Mucosa of descending colon (tissue), 3 donors: ENCODE measurements at regions not wholly inside any gene's neighbourhood (a gene's known extent, or its start where the extent isn't known, plus 50 kb on each side); places are given as distances from the start of the nearest gene placed in this dataset.
A peak's percentile ranks its signal among the peaks of the same experiment; 100 is the strongest.
"Not testable (repeated sequence)": the region's sequence is repeated elsewhere in the genome, so short reads cannot be mapped to it uniquely, and the experiment has no call there.

ENCODE experiments used
- ATAC-seq: fragments of 200-7000 bp; cut with Tn5 transposase; one replicate; pipeline ENCODE4 v1.9.1; 2020; ENCODE audit warnings: mild to moderate bottlenecking, moderate library complexity
- DNase-seq, 3 donors: peaks; one replicate each; pipeline ENCODE4 v3.0.0-alpha.2; 2020
- H3K36me3 ChIP-seq: fragments of 200-600 bp; one replicate; pipeline ENCODE4 v1.8.0; 2021; ENCODE audit warnings: low read depth, mild to moderate bottlenecking
- H3K4me1 ChIP-seq: fragments of 200-600 bp; one replicate; pipeline ENCODE4 v1.8.0; 2021; ENCODE audit warnings: low read depth, mild to moderate bottlenecking
- H3K4me3 ChIP-seq: fragments of 200-600 bp; one replicate; pipeline ENCODE4 v1.8.0; 2021; ENCODE audit warnings: mild to moderate bottlenecking
- H3K9me3 ChIP-seq: fragments of 200-600 bp; one replicate; pipeline ENCODE4 v1.8.0; 2021; ENCODE audit warnings: mild to moderate bottlenecking
- intact Hi-C, 2 donors: fragments of 100-400 bp; cut with DNase I in 1 of 2; cut with micrococcal nuclease in 1 of 2; formaldehyde crosslinking; loops; one replicate each; pipeline versions ENCODE4 v1.11.0 to v1.11.1; 2022; cut with DNase I, micrococcal nuclease
- TF ChIP-seq, protein P1 (sequence below): fragments of 200-600 bp; IDR thresholded peaks from one replicate; pipeline ENCODE4 v1.8.0; 2022; ENCODE audit warnings: antibody characterized with exemption, mild to moderate bottlenecking
- donor health status: DM: no; HTN: no; CAD: no; lungs with moderate emphysema.
- donor health status: DM: no; HTN: no; CAD: no.
- donor health status: DM: no; HTN: yes; CAD: no.

DNA sequence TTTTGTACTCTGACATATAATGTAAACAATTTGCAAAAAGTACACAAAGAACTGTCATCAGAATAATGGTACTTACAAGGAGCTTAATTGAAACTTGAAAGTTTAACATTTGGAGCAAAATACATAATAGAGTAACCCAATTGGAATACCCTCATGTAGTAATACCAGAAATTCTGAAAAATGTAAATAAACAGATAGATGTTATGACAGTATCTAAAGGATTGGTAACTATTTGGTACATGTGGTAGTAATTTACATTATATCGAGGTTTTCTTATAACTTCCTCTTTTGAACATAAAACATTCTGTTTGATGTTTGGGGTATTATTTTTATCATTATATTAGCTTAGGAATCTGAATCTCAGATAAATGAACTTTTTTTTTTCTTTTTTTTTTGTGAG, 211.7 kb upstream of the ELL2 start:
- no peak for ATAC-seq
- Histone ChIP-seq H3K4me1 (peaks cover 4% of the 10 kb centered on the region), H3K4me3 (no peak overlapping the region), H3K36me3 (no peaks in the 10 kb centered on the region), H3K9me3 (no peaks in the 10 kb centered on the region)
- DNase-seq: no peak
- intact Hi-C loops: no loop called here
- TF ChIP-seq, protein P1, sequence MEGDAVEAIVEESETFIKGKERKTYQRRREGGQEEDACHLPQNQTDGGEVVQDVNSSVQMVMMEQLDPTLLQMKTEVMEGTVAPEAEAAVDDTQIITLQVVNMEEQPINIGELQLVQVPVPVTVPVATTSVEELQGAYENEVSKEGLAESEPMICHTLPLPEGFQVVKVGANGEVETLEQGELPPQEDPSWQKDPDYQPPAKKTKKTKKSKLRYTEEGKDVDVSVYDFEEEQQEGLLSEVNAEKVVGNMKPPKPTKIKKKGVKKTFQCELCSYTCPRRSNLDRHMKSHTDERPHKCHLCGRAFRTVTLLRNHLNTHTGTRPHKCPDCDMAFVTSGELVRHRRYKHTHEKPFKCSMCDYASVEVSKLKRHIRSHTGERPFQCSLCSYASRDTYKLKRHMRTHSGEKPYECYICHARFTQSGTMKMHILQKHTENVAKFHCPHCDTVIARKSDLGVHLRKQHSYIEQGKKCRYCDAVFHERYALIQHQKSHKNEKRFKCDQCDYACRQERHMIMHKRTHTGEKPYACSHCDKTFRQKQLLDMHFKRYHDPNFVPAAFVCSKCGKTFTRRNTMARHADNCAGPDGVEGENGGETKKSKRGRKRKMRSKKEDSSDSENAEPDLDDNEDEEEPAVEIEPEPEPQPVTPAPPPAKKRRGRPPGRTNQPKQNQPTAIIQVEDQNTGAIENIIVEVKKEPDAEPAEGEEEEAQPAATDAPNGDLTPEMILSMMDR: no peak

DNA sequence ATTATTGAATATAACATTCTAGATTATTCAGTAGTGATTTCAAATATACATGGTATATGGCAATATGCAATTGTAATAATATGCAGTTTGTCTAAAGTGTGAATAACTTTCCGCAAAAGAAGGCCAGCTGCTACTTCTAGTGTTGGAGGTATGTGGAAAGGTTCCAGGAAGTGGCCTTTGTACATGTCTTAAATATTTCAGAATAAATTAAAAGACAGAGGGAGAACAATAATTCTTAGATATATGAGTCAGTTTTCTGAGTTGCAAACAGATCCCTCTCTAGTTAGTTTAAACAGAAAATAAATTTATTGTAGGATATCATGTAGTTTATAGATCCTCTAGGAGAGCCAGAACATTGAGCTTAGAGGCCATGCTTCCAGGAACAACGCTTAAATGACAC, 210.8 kb upstream of the ELL2 start:
- H3K36me3 ChIP-seq: no peaks in the 10 kb centered on the region
- DNase-seq (no peak), ATAC-seq (peak; percentile 26)
- H3K9me3 ChIP-seq: no peaks in the 10 kb centered on the region
- TF ChIP-seq, protein P1: no peak
- intact Hi-C loops: no loop called here
- H3K4me1 ChIP-seq: peaks cover 4% of the 10 kb centered on the region
- H3K4me3 ChIP-seq: no peak overlapping the region

DNA sequence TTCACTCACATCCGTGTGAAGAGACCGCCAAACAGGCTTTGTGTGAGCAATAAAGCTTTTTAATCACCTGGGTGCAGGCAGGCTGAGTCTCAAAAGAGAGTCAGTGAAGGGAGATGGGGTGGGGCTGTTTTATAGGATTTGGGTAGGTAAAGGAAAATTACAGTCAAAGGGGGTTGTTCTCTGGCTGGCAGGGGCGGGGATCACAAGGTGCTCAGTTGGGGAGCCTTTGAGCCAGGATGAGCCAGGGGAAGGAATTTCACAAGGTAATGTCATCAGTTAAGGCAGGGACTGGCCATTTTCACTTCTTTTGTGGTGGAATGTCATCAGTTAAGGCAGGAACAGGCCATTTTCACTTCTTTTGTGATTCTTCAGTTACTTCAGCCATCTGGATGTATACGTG, 210.3 kb upstream of the ELL2 start:
- ATAC-seq: not testable (repeated sequence)

GRCh38 chr5:96170481-96171125, 209.0 kb upstream of the ELL2 start:
- intact Hi-C loops, ATAC-seq: not testable (repeated sequence)

More for the DNA sequence above, 210.3 kb upstream of the ELL2 start:
- H3K4me1 ChIP-seq, H3K36me3 ChIP-seq, H3K9me3 ChIP-seq, intact Hi-C loops, H3K4me3 ChIP-seq, DNase-seq: not testable (repeated sequence)

GRCh38 chr5:96168833-96169232, 207.2 kb upstream of the ELL2 start:
- peak in 1 of 3 donors; percentile 35 for DNase-seq
- ATAC-seq, H3K9me3 ChIP-seq, H3K36me3 ChIP-seq, H3K4me1 ChIP-seq, H3K4me3 ChIP-seq, intact Hi-C loops: not testable (repeated sequence)

More at GRCh38 chr5:96170481-96171125, 209.0 kb upstream of the ELL2 start:
- not testable (repeated sequence) for H3K4me3 ChIP-seq, H3K9me3 ChIP-seq, H3K36me3 ChIP-seq, H3K4me1 ChIP-seq, DNase-seq

DNA sequence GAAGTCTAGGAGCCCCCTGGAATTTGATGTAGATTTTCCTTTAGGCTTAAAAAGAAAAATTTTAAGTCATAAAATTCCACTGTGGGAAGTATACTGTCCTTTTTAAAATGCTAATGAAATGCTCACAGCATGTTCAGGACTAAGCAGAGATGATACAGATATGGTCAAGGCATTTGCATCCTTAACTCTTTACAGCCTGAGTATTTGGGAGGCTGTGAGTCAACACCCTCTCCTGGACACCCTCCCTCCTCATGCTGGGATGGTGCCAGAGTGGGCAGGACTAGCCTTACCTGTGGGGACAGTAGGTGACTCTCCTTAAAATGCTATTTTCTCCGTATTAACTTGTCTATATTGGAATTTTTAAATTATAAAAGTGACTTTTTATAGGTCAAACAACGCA, 197.4 kb upstream of the ELL2 start:
- ATAC-seq: no peak
- H3K4me3 ChIP-seq: no peak overlapping the region
- intact Hi-C loops: no loop called here
- H3K36me3 ChIP-seq: no peaks in the 10 kb centered on the region
- H3K4me1 ChIP-seq: no peaks in the 10 kb centered on the region
- no peak for DNase-seq
- no peaks in the 10 kb centered on the region for H3K9me3 ChIP-seq
- TF ChIP-seq, protein P1: no peak

GRCh38 chr5:96157841-96158291, 196.2 kb upstream of the ELL2 start:
- no peaks in the 10 kb centered on the region for H3K36me3 ChIP-seq
- no peaks in the 10 kb centered on the region for H3K9me3 ChIP-seq
- no peaks in the 10 kb centered on the region for H3K4me1 ChIP-seq
- H3K4me3 ChIP-seq: no peak overlapping the region
- intact Hi-C loops: no loop called here
- TF ChIP-seq, protein P1: no peak
- DNase-seq (no peak), ATAC-seq (peak; percentile 84)
